ENCODE measurements at regions not wholly inside any gene's neighbourhood (a gene's known extent, or its start where the extent isn't known, plus 50 kb on each side); places are given as distances from the start of the nearest gene placed in this dataset.
A peak's percentile ranks its signal among the peaks of the same experiment; 100 is the strongest.

- no peak overlapping the region for H2BK12ac ChIP-seq (ENCODE audit: low read length in 2 of 2)
- H3K4me1 ChIP-seq (ENCODE audit: control insufficient read depth, insufficient read depth, low read depth, low read length), result no peaks in the 10 kb centered on the region
- no peak overlapping the region for H3K4me2 ChIP-seq (ENCODE audit: low read length, poor library complexity, severe bottlenecking)
- H3K14ac ChIP-seq (ENCODE audit: low read length in 2 of 2), result no peak overlapping the region
- H2BK120ac ChIP-seq (ENCODE audit: low read depth, low read length), result no peak overlapping the region
- H3K27me3 ChIP-seq (ENCODE audit: control insufficient read depth in 1 of 2, insufficient read depth in 1 of 2, low read length in 2 of 2), result no peaks in the 10 kb centered on the region
- no peak overlapping the region for H2BK15ac ChIP-seq (ENCODE audit: low read depth, poor library complexity, severe bottlenecking)
- H3K23ac ChIP-seq (ENCODE audit: low read length in 2 of 2), result no peak overlapping the region
- no peaks in the 10 kb centered on the region for H3K9me3 ChIP-seq (ENCODE audit: control insufficient read depth, low read length)
- H3K27ac ChIP-seq (ENCODE audit: low read length, poor library complexity, severe bottlenecking), result no peak overlapping the region
- H3K79me1 ChIP-seq (replicated peaks; ENCODE audit: low read length, poor library complexity, severe bottlenecking), result no peaks in the 10 kb centered on the region
- no peak overlapping the region for H2BK5ac ChIP-seq (ENCODE audit: low read depth, low read length, poor library complexity, severe bottlenecking)
- no peak overlapping the region for H3K4me3 ChIP-seq (ENCODE audit: insufficient read depth in 1 of 2, low read depth in 1 of 2, low read length in 2 of 2)
- no peak overlapping the region for H2AK5ac ChIP-seq (ENCODE audit: low read length, severe bottlenecking)
- no peak overlapping the region for H4K8ac ChIP-seq (ENCODE audit: low read length)
- no peak overlapping the region for H3K4ac ChIP-seq (ENCODE audit: low read depth in 1 of 2, low read length in 2 of 2)
- H3K18ac ChIP-seq (ENCODE audit: low read depth in 1 of 2, low read length in 2 of 2), result no peak overlapping the region
- no peak overlapping the region for H3K9ac ChIP-seq (ENCODE audit: low read length)
- H4K91ac ChIP-seq (ENCODE audit: low read length), result no peak overlapping the region
- no peak overlapping the region for H2AFZ ChIP-seq (ENCODE audit: low read depth, low read length)
- H3K36me3 ChIP-seq (ENCODE audit: control insufficient read depth in 1 of 2, insufficient read depth in 2 of 2, low read depth in 1 of 2, low read length in 2 of 2), result no peaks in the 10 kb centered on the region
- no peak for DNase-seq
- 97% methylated on average over 5 of the region's 5 CpGs for WGBS
Measured at GRCh38 chr12:30578426-30578825, 117.2 kb downstream of the IPO8 start.

- H3K18ac ChIP-seq (ENCODE audit: low read depth in 1 of 2, low read length in 2 of 2), result no peak overlapping the region
- no peak overlapping the region for H3K27ac ChIP-seq (ENCODE audit: low read length, poor library complexity, severe bottlenecking)
- no peak overlapping the region for H2BK5ac ChIP-seq (ENCODE audit: low read depth, low read length, poor library complexity, severe bottlenecking)
- H3K4ac ChIP-seq (ENCODE audit: low read depth in 1 of 2, low read length in 2 of 2), result no peak overlapping the region
- H2BK15ac ChIP-seq (ENCODE audit: low read depth, poor library complexity, severe bottlenecking), result no peak overlapping the region
- H3K79me1 ChIP-seq (replicated peaks; ENCODE audit: low read length, poor library complexity, severe bottlenecking), result no peaks in the 10 kb centered on the region
- peak; percentile 14 for DNase-seq
- no peak overlapping the region for H2BK120ac ChIP-seq (ENCODE audit: low read depth, low read length)
- H4K91ac ChIP-seq (ENCODE audit: low read length), result no peak overlapping the region
- no peaks in the 10 kb centered on the region for H3K9me3 ChIP-seq (ENCODE audit: control insufficient read depth, low read length)
- no peak overlapping the region for H3K4me3 ChIP-seq (ENCODE audit: insufficient read depth in 1 of 2, low read depth in 1 of 2, low read length in 2 of 2)
- no peaks in the 10 kb centered on the region for H3K27me3 ChIP-seq (ENCODE audit: control insufficient read depth in 1 of 2, insufficient read depth in 1 of 2, low read length in 2 of 2)
- H3K9ac ChIP-seq (ENCODE audit: low read length), result peak overlapping the region; percentile 26
- no peaks in the 10 kb centered on the region for H3K4me1 ChIP-seq (ENCODE audit: control insufficient read depth, insufficient read depth, low read depth, low read length)
- no peak overlapping the region for H2AFZ ChIP-seq (ENCODE audit: low read depth, low read length)
- 75% methylated on average over 1 of the region's 1 CpG for WGBS
- no peak overlapping the region for H3K4me2 ChIP-seq (ENCODE audit: low read length, poor library complexity, severe bottlenecking)
- no peaks in the 10 kb centered on the region for H3K36me3 ChIP-seq (ENCODE audit: control insufficient read depth in 1 of 2, insufficient read depth in 2 of 2, low read depth in 1 of 2, low read length in 2 of 2)
- no peak overlapping the region for H3K23ac ChIP-seq (ENCODE audit: low read length in 2 of 2)
- no peak overlapping the region for H4K8ac ChIP-seq (ENCODE audit: low read length)
- no peak overlapping the region for H2BK12ac ChIP-seq (ENCODE audit: low read length in 2 of 2)
- H3K14ac ChIP-seq (ENCODE audit: low read length in 2 of 2), result no peak overlapping the region
- no peak overlapping the region for H2AK5ac ChIP-seq (ENCODE audit: low read length, severe bottlenecking)
Measured at GRCh38 chr12:30573145-30573544, 122.5 kb downstream of the IPO8 start.

- Histone ChIP-seq H3K14ac (ENCODE audit: low read length in 2 of 2) (no peak overlapping the region), H3K79me1 (replicated peaks; ENCODE audit: low read length, poor library complexity, severe bottlenecking) (no peaks in the 10 kb centered on the region), H3K4me3 (ENCODE audit: insufficient read depth in 1 of 2, low read depth in 1 of 2, low read length in 2 of 2) (no peak overlapping the region), H3K27ac (ENCODE audit: low read length, poor library complexity, severe bottlenecking) (no peak overlapping the region), H3K18ac (ENCODE audit: low read depth in 1 of 2, low read length in 2 of 2) (no peak overlapping the region), H3K27me3 (ENCODE audit: control insufficient read depth in 1 of 2, insufficient read depth in 1 of 2, low read length in 2 of 2) (peaks cover 0 to 12% of the 10 kb centered on the region in 2 experiments), H2AFZ (ENCODE audit: low read depth, low read length) (no peak overlapping the region), H2BK15ac (ENCODE audit: low read depth, poor library complexity, severe bottlenecking) (no peak overlapping the region), H3K4ac (ENCODE audit: low read depth in 1 of 2, low read length in 2 of 2) (no peak overlapping the region), H2BK12ac (ENCODE audit: low read length in 2 of 2) (no peak overlapping the region), H3K36me3 (ENCODE audit: control insufficient read depth in 1 of 2, insufficient read depth in 2 of 2, low read depth in 1 of 2, low read length in 2 of 2) (no peaks in the 10 kb centered on the region), H3K4me1 (ENCODE audit: control insufficient read depth, insufficient read depth, low read depth, low read length) (no peaks in the 10 kb centered on the region), H3K4me2 (ENCODE audit: low read length, poor library complexity, severe bottlenecking) (no peak overlapping the region), H3K9me3 (ENCODE audit: control insufficient read depth, low read length) (no peaks in the 10 kb centered on the region), H3K9ac (ENCODE audit: low read length) (no peak overlapping the region), H2AK5ac (ENCODE audit: low read length, severe bottlenecking) (no peak overlapping the region), H2BK5ac (ENCODE audit: low read depth, low read length, poor library complexity, severe bottlenecking) (no peak overlapping the region), H4K91ac (ENCODE audit: low read length) (no peak overlapping the region), H2BK120ac (ENCODE audit: low read depth, low read length) (no peak overlapping the region), H3K23ac (ENCODE audit: low read length in 2 of 2) (no peak overlapping the region), H4K8ac (ENCODE audit: low read length) (no peak overlapping the region)
- DNase-seq, result peak; percentile 45
- 100% methylated on average over 1 of the region's 5 CpGs for WGBS
Measured at GRCh38 chr12:30570211-30570890, 125.3 kb downstream of the IPO8 start.

GRCh38 chr12:30569426-30569825 is 126.2 kb downstream of the IPO8 start:
- Histone ChIP-seq H2BK15ac (ENCODE audit: low read depth, poor library complexity, severe bottlenecking) (no peak overlapping the region), H2AK5ac (ENCODE audit: low read length, severe bottlenecking) (no peak overlapping the region), H3K4me2 (ENCODE audit: low read length, poor library complexity, severe bottlenecking) (no peak overlapping the region), H4K91ac (ENCODE audit: low read length) (no peak overlapping the region), H2BK120ac (ENCODE audit: low read depth, low read length) (no peak overlapping the region), H4K8ac (ENCODE audit: low read length) (no peak overlapping the region), H3K14ac (ENCODE audit: low read length in 2 of 2) (no peak overlapping the region), H3K79me1 (replicated peaks; ENCODE audit: low read length, poor library complexity, severe bottlenecking) (no peaks in the 10 kb centered on the region), H3K4me3 (ENCODE audit: insufficient read depth in 1 of 2, low read depth in 1 of 2, low read length in 2 of 2) (no peak overlapping the region), H3K18ac (ENCODE audit: low read depth in 1 of 2, low read length in 2 of 2) (no peak overlapping the region), H2AFZ (ENCODE audit: low read depth, low read length) (no peak overlapping the region), H3K23ac (ENCODE audit: low read length in 2 of 2) (no peak overlapping the region), H3K4me1 (ENCODE audit: control insufficient read depth, insufficient read depth, low read depth, low read length) (no peaks in the 10 kb centered on the region), H3K9ac (ENCODE audit: low read length) (no peak overlapping the region), H2BK5ac (ENCODE audit: low read depth, low read length, poor library complexity, severe bottlenecking) (no peak overlapping the region), H3K9me3 (ENCODE audit: control insufficient read depth, low read length) (no peaks in the 10 kb centered on the region), H3K27me3 (ENCODE audit: control insufficient read depth in 1 of 2, insufficient read depth in 1 of 2, low read length in 2 of 2) (peaks cover 0 to 12% of the 10 kb centered on the region in 2 experiments), H2BK12ac (ENCODE audit: low read length in 2 of 2) (no peak overlapping the region), H3K4ac (ENCODE audit: low read depth in 1 of 2, low read length in 2 of 2) (no peak overlapping the region), H3K36me3 (ENCODE audit: control insufficient read depth in 1 of 2, insufficient read depth in 2 of 2, low read depth in 1 of 2, low read length in 2 of 2) (no peaks in the 10 kb centered on the region), H3K27ac (ENCODE audit: low read length, poor library complexity, severe bottlenecking) (no peak overlapping the region)
- 50% methylated on average over 1 of the region's 4 CpGs for WGBS
- no peak for DNase-seq

Measured in mesenchymal stem cell (in vitro differentiated cells and primary cell).